Iris pigment epithelial cell (primary cell): ENCODE measurements at regions not wholly inside any gene's neighbourhood (a gene's known extent, or its start where the extent isn't known, plus 50 kb on each side); places are given as distances from the start of the nearest gene placed in this dataset.
"Not testable (repeated sequence)": the region's sequence is repeated elsewhere in the genome, so short reads cannot be mapped to it uniquely, and the experiment has no call there.

Experiments used
- DNase-seq: peaks from one replicate; pipeline ENCODE4 v3.0.0-alpha.2; 2011; ENCODE audit warnings: low read depth

GRCh38 chr15:91414124-91414523 is 314.1 kb downstream of the SV2B start:
- no peak for DNase-seq

- DNase-seq: not testable (repeated sequence)
These were observed 315.2 kb downstream of the SV2B start for GRCh38 chr15:91415258-91415657.

- no peak for DNase-seq
These were observed 320.6 kb downstream of the SV2B start for GRCh38 chr15:91420689-91421088.

GRCh38 chr15:91422797-91423196 is 322.7 kb downstream of the SV2B start:
- DNase-seq: no peak

- no peak for DNase-seq
These were observed 323.9 kb downstream of the SV2B start for GRCh38 chr15:91424001-91424400.

- DNase-seq: peak; percentile 16
These were observed 326.4 kb downstream of the SV2B start for GRCh38 chr15:91426412-91426811.

GRCh38 chr15:91429973-91430372 is 329.9 kb downstream of the SV2B start:
- no peak for DNase-seq

- no peak for DNase-seq
These were observed 331.1 kb downstream of the SV2B start for GRCh38 chr15:91431041-91431715.

GRCh38 chr15:91435113-91435512 is 335.1 kb downstream of the SV2B start:
- no peak for DNase-seq

- DNase-seq: no peak
These were observed 344.6 kb downstream of the SV2B start for GRCh38 chr15:91444656-91445055.

GRCh38 chr15:91445695-91446228 is 345.7 kb downstream of the SV2B start:
- no peak for DNase-seq

- no peak for DNase-seq
These were observed 348.1 kb downstream of the SV2B start for GRCh38 chr15:91447991-91448644.

GRCh38 chr15:91453376-91453775 is 353.3 kb downstream of the SV2B start:
- DNase-seq: not testable (repeated sequence)

GRCh38 chr15:91456251-91456718 is 356.2 kb downstream of the SV2B start:
- DNase-seq: peak; percentile 68

GRCh38 chr15:91456921-91457320 is 356.9 kb downstream of the SV2B start:
- peak; percentile 3 for DNase-seq

GRCh38 chr15:91461377-91461776 is 361.3 kb downstream of the SV2B start:
- DNase-seq: no peak

- no peak for DNase-seq
These were observed 365.0 kb downstream of the SV2B start for GRCh38 chr15:91465086-91465485.

GRCh38 chr15:91465696-91466095 is 365.6 kb downstream of the SV2B start:
- DNase-seq: no peak

- no peak for DNase-seq
These were observed 369.0 kb downstream of the SV2B start for GRCh38 chr15:91468871-91469580.

GRCh38 chr15:91469632-91470567 is 369.8 kb downstream of the SV2B start:
- no peak for DNase-seq

GRCh38 chr15:91471468-91471867 is 371.4 kb downstream of the SV2B start:
- peak; percentile 30 for DNase-seq

- peak; percentile 20 for DNase-seq
These were observed 372.3 kb downstream of the SV2B start for GRCh38 chr15:91472316-91472756.
